IMR-90 (cell line): ENCODE measurements at regions not wholly inside any gene's neighbourhood (a gene's known extent, or its start where the extent isn't known, plus 50 kb on each side); places are given as distances from the start of the nearest gene placed in this dataset.

Experiments used
- ATAC-seq: fragments of 200-7000 bp; cut with Tn5 transposase; 2 replicates; pipeline ENCODE4 v1.9.1; 2020; ENCODE audit warnings: low read depth, mild to moderate bottlenecking, moderate library complexity
- BruUV-seq: library from RNA; stranded (reverse); fragments of 400-500 nt; replicated peaks from 2 replicates; lab custom pipeline; 2021; lab: Mats Ljungman, UMichigan
- CTCF ChIA-PET: fragments of 300-600 bp; formaldehyde crosslinking; extraction: SDS; loops from one replicate; lab custom pipeline; 2021; ENCODE audit warnings: antibody characterized with exemption; lab: Yijun Ruan, JAX
- POLR2A ChIA-PET: fragments of 300-600 bp; sonication (Branson Sonifier 250); formaldehyde crosslinking; loops from one replicate; lab custom pipeline; 2022; ENCODE audit warnings: antibody characterized with exemption; ENCODE audit not compliant: unreplicated experiment; lab: Charles Lee
- DNase-seq: peaks from one replicate; pipeline ENCODE4 v3.0.0; 2013
- H2AFZ ChIP-seq: replicated peaks from 2 replicates; pipeline ENCODE3; 2013; ENCODE audit warnings: low read length, mild to moderate bottlenecking; ENCODE audit not compliant: poor library complexity
- H2AK5ac ChIP-seq: 2 replicates; pipeline ENCODE4 v1.6.1; 2013; ENCODE audit warnings: low read depth, low read length, inconsistent platforms
- H2AK9ac ChIP-seq: replicated peaks from 2 replicates; pipeline ENCODE3; 2013; ENCODE audit warnings: mild to moderate bottlenecking, low read depth, low read length, moderate library complexity; ENCODE audit not compliant: poor library complexity
- H2BK120ac ChIP-seq: 2 replicates; pipeline ENCODE4 v1.6.1; 2013; ENCODE audit warnings: low read depth, low read length, inconsistent platforms
- H2BK15ac ChIP-seq: 3 replicates; pipeline ENCODE4 v1.6.1; 2013; ENCODE audit warnings: low read depth, low read length, inconsistent platforms
- H2BK20ac ChIP-seq: 2 replicates; pipeline ENCODE4 v1.6.1; 2013; ENCODE audit warnings: low read depth, mild to moderate bottlenecking, inconsistent platforms, low read length, moderate library complexity
- H2BK5ac ChIP-seq: 2 replicates; pipeline ENCODE4 v1.6.1; 2013; ENCODE audit warnings: mild to moderate bottlenecking, low read depth, low read length, inconsistent platforms; ENCODE audit not compliant: poor library complexity, severe bottlenecking
- H3K14ac ChIP-seq: replicated peaks from 2 replicates; pipeline ENCODE4 v1.6.1; 2013; ENCODE audit warnings: low read depth, low read length, inconsistent platforms
- H3K18ac ChIP-seq: 2 replicates; pipeline ENCODE4 v1.6.1; 2013; ENCODE audit warnings: low read depth, low read length, control low read depth
- H3K23ac ChIP-seq: 2 replicates; pipeline ENCODE4 v1.6.1; 2013; ENCODE audit warnings: low read depth, low read length, inconsistent platforms
- H3K27ac ChIP-seq: 2 replicates; pipeline ENCODE4 v1.5.1; 2013; ENCODE audit warnings: mild to moderate bottlenecking, control low read depth, low read length; ENCODE audit not compliant: insufficient read depth
- H3K27me3 ChIP-seq: 2 replicates; pipeline ENCODE4 v1.6.1; 2013; ENCODE audit warnings: low read length; ENCODE audit not compliant: control insufficient read depth, insufficient read depth
- H3K36me3 ChIP-seq: 2 replicates; pipeline ENCODE4 v1.6.1; 2013; ENCODE audit warnings: low read length, mixed read lengths; ENCODE audit not compliant: control insufficient read depth, insufficient read depth
- H3K4ac ChIP-seq: 2 replicates; pipeline ENCODE4 v1.6.1; 2013; ENCODE audit warnings: low read depth, low read length, inconsistent platforms
- H3K4me1 ChIP-seq: 2 replicates; pipeline ENCODE4 v1.6.1; 2013; ENCODE audit warnings: low read length, mixed read lengths; ENCODE audit not compliant: control insufficient read depth, insufficient read depth
- H3K4me2 ChIP-seq: 2 replicates; pipeline ENCODE4 v1.6.1; 2013; ENCODE audit warnings: low read depth, mild to moderate bottlenecking, control low read depth, low read length, moderate library complexity
- H3K4me3 ChIP-seq: 2 replicates; pipeline ENCODE4 v1.5.1; 2013; ENCODE audit warnings: low read depth, mild to moderate bottlenecking, control low read depth, low read length, moderate library complexity; ENCODE audit not compliant: insufficient read depth
- H3K56ac ChIP-seq: 2 replicates; pipeline ENCODE4 v1.6.1; 2013; ENCODE audit warnings: low read length, inconsistent platforms; ENCODE audit not compliant: insufficient read depth; ENCODE audit errors: extremely low read depth
- H3K79me1 ChIP-seq, 2 experiments: 2 replicates each; pipeline ENCODE4 v1.6.1; 2013; ENCODE audit warnings: low read length in 2 of 2, inconsistent platforms in 1 of 2, low read depth in 1 of 2
- H3K9ac ChIP-seq: 2 replicates; pipeline ENCODE4 v1.6.1; 2013; ENCODE audit warnings: low read depth, low read length, control low read depth
- H3K9me1 ChIP-seq: 2 replicates; pipeline ENCODE4 v1.6.1; 2013; ENCODE audit warnings: low read length, inconsistent platforms; ENCODE audit not compliant: insufficient read depth
- H3K9me3 ChIP-seq: 2 replicates; pipeline ENCODE4 v1.6.1; 2013; ENCODE audit warnings: low read length; ENCODE audit not compliant: control insufficient read depth, insufficient read depth
- H4K20me1 ChIP-seq: 2 replicates; pipeline ENCODE4 v1.6.1; 2013; ENCODE audit warnings: low read length, inconsistent platforms; ENCODE audit not compliant: insufficient read depth
- H4K5ac ChIP-seq: 2 replicates; pipeline ENCODE4 v1.6.1; 2013; ENCODE audit warnings: mild to moderate bottlenecking, low read depth, low read length, control low read depth
- H4K8ac ChIP-seq, 2 experiments: 2 replicates each; pipeline ENCODE4 v1.6.1; 2013; ENCODE audit warnings: low read depth in 2 of 2, low read length in 2 of 2, control low read depth in 1 of 2, inconsistent platforms in 1 of 2
- H4K91ac ChIP-seq: 2 replicates; pipeline ENCODE4 v1.6.1; 2013; ENCODE audit warnings: low read depth, low read length, inconsistent platforms; ENCODE audit not compliant: insufficient read depth
- CEBPB ChIP-seq: IDR thresholded peaks from 2 replicates; pipeline ENCODE4 v1.6.1; 2012; ENCODE audit warnings: low read depth, low read length, improper control_type of control experiment
- FOS ChIP-seq: fragments of 150-350 bp; IDR thresholded peaks from 2 replicates; pipeline ENCODE4 v1.6.1; 2016; ENCODE audit warnings: low read depth, low read length
- POLR2A ChIP-seq: IDR thresholded peaks from 2 replicates; pipeline ENCODE4 v1.6.1; 2012; ENCODE audit warnings: mild to moderate bottlenecking, low read depth, low read length
- RAD21 ChIP-seq: IDR thresholded peaks from 2 replicates; pipeline ENCODE4 v1.6.1; 2012; ENCODE audit warnings: low read length, improper control_type of control experiment
- WGBS, 2 experiments: methylation state at CpG; one replicate each; pipeline versions ENCODE4 v1.1.5 to v1.1.7; 2013; ENCODE audit warnings: missing lambda C conversion rate in 2 of 2; ENCODE audit not compliant: insufficient read length in 1 of 2; ENCODE audit errors: extremely low coverage in 2 of 2; 5-methylcytosine and 5-hydroxymethylcytosine counted together
- dilution Hi-C: fragments of 300-500 bp; cut with HindIII; formaldehyde crosslinking; loops from one replicate; pipeline ENCODE4 v1.14.3; 2018; ENCODE audit warnings: low sequenced_read_pairs; ENCODE audit not compliant: unreplicated experiment
- in situ Hi-C: fragments of 300-500 bp; cut with MboI; formaldehyde crosslinking; loops from 3 replicates; pipeline ENCODE4 v1.14.3; 2019; ENCODE audit warnings: low sequenced_read_pairs, inconsistent platforms, mixed read lengths
- intact Hi-C: fragments of 100-400 bp; cut with micrococcal nuclease; formaldehyde crosslinking; loops from 2 replicates; pipeline ENCODE4 v1.10.0; 2022

DNA sequence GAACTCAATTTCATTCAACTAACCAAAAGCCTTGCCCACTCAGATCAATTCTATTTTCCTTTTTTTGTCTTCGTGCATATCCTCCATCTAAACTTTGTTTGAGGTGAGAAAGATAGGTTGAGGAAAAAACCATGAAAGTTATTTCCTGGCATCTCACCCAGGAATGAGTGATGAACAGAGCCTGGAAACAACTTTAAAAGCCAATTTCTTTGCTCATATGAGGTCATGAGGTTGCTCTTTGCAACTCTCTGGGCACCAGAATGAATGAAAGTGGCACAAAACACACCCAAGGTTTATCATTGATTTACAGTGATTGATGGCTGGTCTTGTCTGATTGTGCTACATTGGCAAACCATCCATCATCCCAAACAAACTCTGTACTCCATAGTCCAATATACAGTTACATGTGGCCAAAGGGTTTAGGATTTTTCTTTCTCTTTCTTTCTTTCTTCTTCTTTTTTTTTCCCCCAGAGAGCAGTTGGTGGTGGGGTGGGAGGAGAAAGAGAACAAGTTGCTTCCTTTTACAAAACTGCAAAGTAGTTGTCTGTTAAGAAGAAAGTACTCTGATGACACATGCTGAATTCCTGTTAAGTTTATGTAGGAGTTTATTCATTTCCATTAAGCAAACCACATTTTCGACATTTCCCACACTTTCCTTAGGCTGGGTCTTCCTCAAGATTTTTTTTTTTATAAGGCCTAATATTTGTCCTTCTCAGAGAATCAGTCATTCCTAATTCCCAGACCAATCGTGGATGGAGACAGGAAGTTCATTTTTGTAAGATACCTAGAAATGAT lies 575.9 kb upstream of the ZEB2 start:
- no peak overlapping the region for H3K56ac ChIP-seq

More for the DNA sequence above, 575.9 kb upstream of the ZEB2 start:
- Histone ChIP-seq H3K9me1 (peaks cover 6% of the 10 kb centered on the region), H3K4ac (peak overlapping the region; percentile 60; the same call in 1 of the 2 replicates), H3K9ac (no peak overlapping the region; the same call in 1 of the 2 replicates), H3K18ac (peak overlapping the region; percentile 96; the same call in 1 of the 2 replicates), H3K4me2 (peak overlapping the region; percentile 64; the same call in 1 of the 2 replicates), H2BK20ac (peak overlapping the region; percentile 95), H2BK120ac (peak overlapping the region; percentile 87), H3K14ac (peak overlapping the region; percentile 59; the same call in 1 of the 2 replicates), H4K91ac (peak overlapping the region; percentile 64; the same call in 1 of the 2 replicates), H4K20me1 (no peaks in the 10 kb centered on the region), H3K36me3 (no peaks in the 10 kb centered on the region), H2AFZ (no peak overlapping the region), H3K9me3 (no peaks in the 10 kb centered on the region), H2BK15ac (peak overlapping the region; percentile 92; the same call in 2 of the 3 replicates), H3K4me3 (no peak overlapping the region), H3K27ac (no peak overlapping the region), H2BK5ac (peak overlapping the region; percentile 84), H3K79me1 (no peaks in the 10 kb centered on the region), H4K8ac (peak overlapping the region; percentile 48 to 63), H3K27me3 (no peaks in the 10 kb centered on the region), H2AK9ac (no peak overlapping the region), H3K23ac (peak overlapping the region; percentile 49; the same call in 1 of the 2 replicates), H4K5ac (peak overlapping the region; percentile 53; the same call in 1 of the 2 replicates), H2AK5ac (peak overlapping the region; percentile 76; the same call in 1 of the 2 replicates), H3K4me1 (peaks cover 3% of the 10 kb centered on the region; the same call in 1 of the 2 replicates)
- BruUV-seq: no TSS peak
- in situ Hi-C loops: no loop called here
- peak; percentile 74 for ATAC-seq
- intact Hi-C loops: loop anchor here (10.0 kb wide), 1 partner anchor 571 kb away; the partner anchor contains the start of gene ZEB2
- TF ChIP-seq POLR2A (no peak), RAD21 (0 out of 2 replicates have a peak, but pooled peaks have one; percentile 4), CEBPB (0 out of 2 replicates have a peak, but pooled peaks have one; percentile 15), FOS (no peak)
- peak; percentile 93 for DNase-seq
- POLR2A ChIA-PET: no interaction called here
- no CpG with 5 or more reads among the region's 3 CpGs for WGBS, 2 experiments
- CTCF ChIA-PET: no interaction called here
- dilution Hi-C loops: no loop called here
